Suprapubic skin (tissue), 4 donors: ENCODE measurements at regions not wholly inside any gene's neighbourhood (a gene's known extent, or its start where the extent isn't known, plus 50 kb on each side); places are given as distances from the start of the nearest gene placed in this dataset.
"Not testable (repeated sequence)": the region's sequence is repeated elsewhere in the genome, so short reads cannot be mapped to it uniquely, and the experiment has no call there.

Source experiments
- DNase-seq, 2 donors: peaks; one replicate each; pipeline ENCODE4 v3.0.0-alpha.2; 2019; ENCODE audit warnings: low spot score in 2 of 2
- H3K27ac ChIP-seq: fragments of 200-600 bp; sonication (generic); one replicate; pipeline ENCODE4 v1.5.1; 2019
- H3K27me3 ChIP-seq: fragments of 200-600 bp; sonication (generic); one replicate; pipeline ENCODE4 v1.5.1; 2019
- H3K36me3 ChIP-seq: fragments of 200-600 bp; sonication (generic); one replicate; pipeline ENCODE4 v1.5.1; 2019
- H3K4me1 ChIP-seq: fragments of 200-600 bp; sonication (generic); one replicate; pipeline ENCODE4 v1.5.1; 2019
- H3K4me3 ChIP-seq: fragments of 200-600 bp; sonication (generic); one replicate; pipeline ENCODE4 v1.5.1; 2019; ENCODE audit warnings: mild to moderate bottlenecking
- H3K9me3 ChIP-seq: fragments of 200-600 bp; sonication (generic); one replicate; pipeline ENCODE4 v1.5.1; 2019
- CTCF ChIP-seq, 2 donors: fragments of 200-600 bp in 1 of 2; fragments of 450-650 bp in 1 of 2; sonication (generic) in 1 of 2; IDR thresholded peaks; one replicate each; pipeline ENCODE4 v1.5.1; 2016 to 2019; ENCODE audit warnings: antibody characterized with exemption in 2 of 2, mild to moderate bottlenecking in 1 of 2, moderate library complexity in 1 of 2
- EP300 ChIP-seq: sonication (generic); formaldehyde crosslinking; IDR thresholded peaks from one replicate; pipeline ENCODE4 v1.6.1; 2017; ENCODE audit warnings: antibody characterized with exemption
- POLR2A ChIP-seq, 2 donors: fragments of 450-650 bp; IDR thresholded peaks; one replicate each; pipeline ENCODE4 v1.6.1; 2017; ENCODE audit warnings: antibody characterized with exemption in 2 of 2, mild to moderate bottlenecking in 2 of 2, moderate library complexity in 2 of 2
- POLR2AphosphoS5 ChIP-seq, 3 donors: sonication (generic); formaldehyde crosslinking; IDR thresholded peaks; one replicate each; pipeline ENCODE4 v1.6.1; 2017; ENCODE audit warnings: antibody characterized with exemption in 3 of 3
- WGBS: methylation state at CpG from one replicate; pipeline ENCODE4 v1.1.5; 2018; 5-methylcytosine and 5-hydroxymethylcytosine counted together

- no peak for DNase-seq
- 49% methylated on average over 2 of the region's 2 CpGs for WGBS
- Histone ChIP-seq H3K27me3 (no peaks in the 10 kb centered on the region), H3K9me3 (no peaks in the 10 kb centered on the region), H3K36me3 (no peaks in the 10 kb centered on the region), H3K4me1 (no peaks in the 10 kb centered on the region), H3K4me3 (no peak overlapping the region), H3K27ac (no peak overlapping the region)
- TF ChIP-seq POLR2AphosphoS5 (IDR thresholded peaks at IDR 0.05) (no peak), CTCF (IDR thresholded peaks at IDR 0.05) (no peak), EP300 (no peak)
These were observed 203.3 kb upstream of the IVNS1ABP start for GRCh38 chr1:185520188-185520920.

- 59% methylated on average over 2 of the region's 2 CpGs for WGBS
- Histone ChIP-seq H3K4me1 (no peaks in the 10 kb centered on the region), H3K27ac (no peak overlapping the region), H3K27me3 (no peaks in the 10 kb centered on the region), H3K9me3 (no peaks in the 10 kb centered on the region), H3K4me3 (no peak overlapping the region), H3K36me3 (no peaks in the 10 kb centered on the region)
- TF ChIP-seq CTCF (IDR thresholded peaks at IDR 0.05), result no peak
- DNase-seq, result no peak
These were observed 200.9 kb upstream of the IVNS1ABP start for GRCh38 chr1:185517808-185518419.

GRCh38 chr1:185517301-185517700 is 200.3 kb upstream of the IVNS1ABP start:
- H3K27ac ChIP-seq, H3K4me1 ChIP-seq, H3K27me3 ChIP-seq, DNase-seq, H3K36me3 ChIP-seq, H3K4me3 ChIP-seq, H3K9me3 ChIP-seq: not testable (repeated sequence)
- 96% methylated on average over 2 of the region's 2 CpGs for WGBS

GRCh38 chr1:185515696-185516095 is 198.7 kb upstream of the IVNS1ABP start:
- 90% methylated on average over 2 of the region's 2 CpGs for WGBS
- no peaks in the 10 kb centered on the region for H3K36me3 ChIP-seq
- H3K9me3 ChIP-seq, result no peaks in the 10 kb centered on the region
- no peak overlapping the region for H3K27ac ChIP-seq
- TF ChIP-seq EP300, result no peak
- no peak for TF ChIP-seq CTCF (IDR thresholded peaks at IDR 0.05)
- TF ChIP-seq POLR2A (IDR thresholded peaks at IDR 0.05), result no peak
- TF ChIP-seq POLR2AphosphoS5 (IDR thresholded peaks at IDR 0.05), result no peak
- no peaks in the 10 kb centered on the region for H3K4me1 ChIP-seq
- H3K4me3 ChIP-seq, result no peak overlapping the region
- H3K27me3 ChIP-seq, result no peaks in the 10 kb centered on the region
- no peak for DNase-seq

- no peaks in the 10 kb centered on the region for H3K36me3 ChIP-seq
- H3K9me3 ChIP-seq, result no peaks in the 10 kb centered on the region
- TF ChIP-seq POLR2AphosphoS5 (IDR thresholded peaks at IDR 0.05) (no peak), CTCF (IDR thresholded peaks at IDR 0.05) (no peak), EP300 (no peak), POLR2A (IDR thresholded peaks at IDR 0.05) (no peak)
- no peak for DNase-seq
- no peaks in the 10 kb centered on the region for H3K27me3 ChIP-seq
- no peak overlapping the region for H3K4me3 ChIP-seq
- no peak overlapping the region for H3K27ac ChIP-seq
- H3K4me1 ChIP-seq, result no peaks in the 10 kb centered on the region
These were observed 197.3 kb upstream of the IVNS1ABP start for GRCh38 chr1:185514311-185514710.

GRCh38 chr1:185512442-185512841 is 195.4 kb upstream of the IVNS1ABP start:
- TF ChIP-seq EP300 (no peak), POLR2A (IDR thresholded peaks at IDR 0.05) (no peak), CTCF (IDR thresholded peaks at IDR 0.05) (no peak), POLR2AphosphoS5 (IDR thresholded peaks at IDR 0.05) (no peak)
- DNase-seq, result no peak
- Histone ChIP-seq H3K4me3 (no peak overlapping the region), H3K4me1 (no peaks in the 10 kb centered on the region), H3K36me3 (no peaks in the 10 kb centered on the region), H3K9me3 (no peaks in the 10 kb centered on the region), H3K27ac (no peak overlapping the region), H3K27me3 (no peaks in the 10 kb centered on the region)
- WGBS, result 73% methylated on average over 4 of the region's 4 CpGs
